Forelimb muscle (tissue), 1 donor: ENCODE measurements at regions not wholly inside any gene's neighbourhood (a gene's known extent, or its start where the extent isn't known, plus 50 kb on each side); places are given as distances from the start of the nearest gene placed in this dataset.
"Not testable (repeated sequence)": the region's sequence is repeated elsewhere in the genome, so short reads cannot be mapped to it uniquely, and the experiment has no call there.

Experiments
- DNase-seq: peaks from one replicate; pipeline ENCODE4 v3.0.0-alpha.2; 2013; ENCODE audit warnings: low read depth

- no peak for DNase-seq
Measured at GRCh38 chrX:40853004-40853815, 117.9 kb upstream of the MED14 start.

- DNase-seq = no peak
Measured at GRCh38 chrX:40853816-40854123, 118.4 kb upstream of the MED14 start.

GRCh38 chrX:40854242-40854641 is 118.9 kb upstream of the MED14 start:
- DNase-seq = no peak

GRCh38 chrX:40855411-40855810 is 120.1 kb upstream of the MED14 start:
- DNase-seq = no peak

GRCh38 chrX:40855932-40856515 is 120.7 kb upstream of the MED14 start:
- no peak for DNase-seq

- not testable (repeated sequence) for DNase-seq
Measured at GRCh38 chrX:40861952-40862554, 126.7 kb upstream of the MED14 start.

- not testable (repeated sequence) for DNase-seq
Measured at GRCh38 chrX:40863260-40863659, 127.9 kb upstream of the MED14 start.

- no peak for DNase-seq
Measured at GRCh38 chrX:40863671-40864070, 128.3 kb upstream of the MED14 start.

GRCh38 chrX:40864972-40865371 is 129.6 kb upstream of the MED14 start:
- DNase-seq = no peak

GRCh38 chrX:40866893-40867292 is 131.6 kb upstream of the MED14 start:
- no peak for DNase-seq

GRCh38 chrX:40867352-40867751 is 132.0 kb upstream of the MED14 start:
- DNase-seq = no peak

- DNase-seq = no peak
Measured at GRCh38 chrX:40868868-40869267, 133.5 kb upstream of the MED14 start.

- not testable (repeated sequence) for DNase-seq
Measured at GRCh38 chrX:40870982-40871381, 135.6 kb upstream of the MED14 start.

- no peak for DNase-seq
Measured at GRCh38 chrX:40871385-40872082, 136.2 kb upstream of the MED14 start.

- DNase-seq = no peak
Measured at GRCh38 chrX:40872351-40872750, 137.0 kb upstream of the MED14 start.

GRCh38 chrX:40875476-40875875 is 140.1 kb upstream of the MED14 start:
- DNase-seq = no peak

GRCh38 chrX:40877887-40878286 is 142.5 kb upstream of the MED14 start:
- no peak for DNase-seq

- no peak for DNase-seq
Measured at GRCh38 chrX:40878766-40879165, 143.4 kb upstream of the MED14 start.

GRCh38 chrX:40879172-40879571 is 143.8 kb upstream of the MED14 start:
- DNase-seq = not testable (repeated sequence)

- no peak for DNase-seq
Measured at GRCh38 chrX:40880712-40881111, 145.4 kb upstream of the MED14 start.

GRCh38 chrX:40883021-40883619 is 147.8 kb upstream of the MED14 start:
- no peak for DNase-seq

GRCh38 chrX:40885989-40886388 is 150.6 kb upstream of the MED14 start:
- no peak for DNase-seq
